Glutamatergic neuron (in vitro differentiated cells): ENCODE measurements at regions not wholly inside any gene's neighbourhood (a gene's known extent, or its start where the extent isn't known, plus 50 kb on each side); places are given as distances from the start of the nearest gene placed in this dataset.

Source experiments
- DNase-seq: peaks from one replicate; pipeline ENCODE4 v3.0.0; 2022
- H3K27ac Mint-ChIP-seq: one replicate; pipeline ENCODE4 v1.8.0; 2020; ENCODE audit warnings: mild to moderate bottlenecking, mixed read lengths, inconsistent platforms; ENCODE audit not compliant: unreplicated experiment
- H3K27me3 Mint-ChIP-seq: one replicate; pipeline ENCODE4 v1.8.0; 2020; ENCODE audit warnings: mild to moderate bottlenecking, moderate library complexity, mixed read lengths, inconsistent platforms; ENCODE audit not compliant: unreplicated experiment
- H3K36me3 Mint-ChIP-seq: one replicate; pipeline ENCODE4 v1.8.0; 2020; ENCODE audit warnings: mild to moderate bottlenecking, mixed read lengths, inconsistent platforms; ENCODE audit not compliant: unreplicated experiment
- H3K4me1 Mint-ChIP-seq: one replicate; pipeline ENCODE4 v1.8.0; 2020; ENCODE audit warnings: mild to moderate bottlenecking, low read depth, mixed read lengths, inconsistent platforms; ENCODE audit not compliant: unreplicated experiment
- H3K4me3 Mint-ChIP-seq: one replicate; pipeline ENCODE4 v1.8.0; 2020; ENCODE audit warnings: mild to moderate bottlenecking, mixed read lengths, inconsistent platforms; ENCODE audit not compliant: unreplicated experiment
- H3K9me3 Mint-ChIP-seq: one replicate; pipeline ENCODE4 v1.8.0; 2020; ENCODE audit warnings: mild to moderate bottlenecking, moderate library complexity, mixed read lengths, inconsistent platforms; ENCODE audit not compliant: unreplicated experiment
- TF ChIP-seq, protein P1 (sequence below): fragments of 200-600 bp; sonication (generic); IDR thresholded peaks from one replicate; pipeline ENCODE4 v1.5.0; 2021; ENCODE audit not compliant: partially characterized antibody, unreplicated experiment

DNA sequence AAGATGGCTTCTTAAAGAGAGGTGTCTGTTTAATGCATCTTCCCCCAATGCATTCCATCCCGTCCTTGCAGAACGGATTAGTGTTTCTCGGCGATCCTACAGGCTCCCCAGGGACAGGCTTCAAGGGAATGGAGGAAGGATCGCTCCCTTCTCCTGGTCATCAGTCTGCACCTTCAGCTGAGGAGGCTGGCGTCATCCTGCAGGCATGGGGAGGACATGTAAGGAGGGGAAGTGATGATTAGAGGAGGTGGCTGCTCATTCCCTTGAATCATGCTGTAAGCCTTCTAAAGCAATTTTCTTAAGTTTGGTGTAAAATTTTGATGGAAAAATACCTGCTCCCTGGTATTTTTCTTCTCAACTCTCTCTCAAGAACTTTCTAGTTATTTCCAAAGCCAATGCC is 603.6 kb downstream of the NPHP4 start:
- no peaks in the 10 kb centered on the region for H3K4me1 Mint-ChIP-seq
- peaks cover 16% of the 10 kb centered on the region for H3K9me3 Mint-ChIP-seq
- H3K4me3 Mint-ChIP-seq, result no peak overlapping the region
- TF ChIP-seq, protein P1, sequence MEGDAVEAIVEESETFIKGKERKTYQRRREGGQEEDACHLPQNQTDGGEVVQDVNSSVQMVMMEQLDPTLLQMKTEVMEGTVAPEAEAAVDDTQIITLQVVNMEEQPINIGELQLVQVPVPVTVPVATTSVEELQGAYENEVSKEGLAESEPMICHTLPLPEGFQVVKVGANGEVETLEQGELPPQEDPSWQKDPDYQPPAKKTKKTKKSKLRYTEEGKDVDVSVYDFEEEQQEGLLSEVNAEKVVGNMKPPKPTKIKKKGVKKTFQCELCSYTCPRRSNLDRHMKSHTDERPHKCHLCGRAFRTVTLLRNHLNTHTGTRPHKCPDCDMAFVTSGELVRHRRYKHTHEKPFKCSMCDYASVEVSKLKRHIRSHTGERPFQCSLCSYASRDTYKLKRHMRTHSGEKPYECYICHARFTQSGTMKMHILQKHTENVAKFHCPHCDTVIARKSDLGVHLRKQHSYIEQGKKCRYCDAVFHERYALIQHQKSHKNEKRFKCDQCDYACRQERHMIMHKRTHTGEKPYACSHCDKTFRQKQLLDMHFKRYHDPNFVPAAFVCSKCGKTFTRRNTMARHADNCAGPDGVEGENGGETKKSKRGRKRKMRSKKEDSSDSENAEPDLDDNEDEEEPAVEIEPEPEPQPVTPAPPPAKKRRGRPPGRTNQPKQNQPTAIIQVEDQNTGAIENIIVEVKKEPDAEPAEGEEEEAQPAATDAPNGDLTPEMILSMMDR, result no peak
- H3K27me3 Mint-ChIP-seq, result no peaks in the 10 kb centered on the region
- no peaks in the 10 kb centered on the region for H3K36me3 Mint-ChIP-seq
- H3K27ac Mint-ChIP-seq, result no peak overlapping the region
- no peak for DNase-seq

DNA sequence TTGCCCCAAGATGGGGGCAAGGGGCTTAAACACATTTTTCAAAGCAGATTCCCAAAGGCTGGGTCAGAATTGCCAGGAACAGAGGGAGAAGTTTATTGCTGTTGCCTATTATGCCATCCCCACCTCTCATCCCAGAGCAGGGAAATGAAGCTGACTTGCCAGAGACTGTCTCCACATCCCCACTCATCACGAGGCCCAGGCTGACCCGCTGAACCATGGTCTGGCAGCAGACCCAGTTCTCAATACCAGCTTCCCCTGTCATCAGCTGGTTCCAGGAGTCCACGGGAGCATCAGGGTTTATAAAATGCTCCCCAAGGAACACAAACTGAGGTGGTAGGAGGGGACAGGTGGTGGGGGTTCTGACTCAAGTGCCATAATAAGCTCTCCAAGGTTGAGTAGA is 605.9 kb downstream of the NPHP4 start:
- H3K27ac Mint-ChIP-seq, result no peak overlapping the region
- no peak for DNase-seq
- TF ChIP-seq, protein P1, result no peak
- no peak overlapping the region for H3K4me3 Mint-ChIP-seq
- H3K4me1 Mint-ChIP-seq, result no peaks in the 10 kb centered on the region
- no peaks in the 10 kb centered on the region for H3K27me3 Mint-ChIP-seq
- H3K36me3 Mint-ChIP-seq, result peaks cover 5% of the 10 kb centered on the region
- H3K9me3 Mint-ChIP-seq, result peaks cover 10% of the 10 kb centered on the region

DNA sequence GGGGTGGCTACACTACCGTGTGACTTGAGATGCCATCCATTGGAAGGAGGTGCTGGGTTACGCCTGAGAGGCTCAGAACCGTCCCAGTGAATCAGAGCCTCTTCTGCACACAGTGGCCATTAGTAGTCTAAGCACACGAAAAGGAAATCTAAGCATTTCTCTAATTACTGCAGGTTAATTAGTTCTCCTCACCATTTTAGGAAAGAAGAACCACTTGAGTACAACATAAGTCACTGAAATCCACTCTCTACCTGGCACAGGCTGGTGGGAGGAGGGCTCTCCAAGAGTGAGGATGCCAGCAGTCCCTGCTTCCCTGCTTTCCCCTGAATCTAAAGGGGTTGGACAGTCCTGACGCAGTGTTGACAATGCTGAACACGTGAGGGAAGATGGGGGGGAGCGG is 606.3 kb downstream of the NPHP4 start:
- TF ChIP-seq, protein P1, result no peak
- Mint-ChIP-seq H3K4me1 (no peaks in the 10 kb centered on the region), H3K4me3 (no peak overlapping the region), H3K27me3 (no peaks in the 10 kb centered on the region), H3K27ac (no peak overlapping the region), H3K36me3 (peaks cover 7% of the 10 kb centered on the region), H3K9me3 (peaks cover 11% of the 10 kb centered on the region)
- DNase-seq, result no peak

DNA sequence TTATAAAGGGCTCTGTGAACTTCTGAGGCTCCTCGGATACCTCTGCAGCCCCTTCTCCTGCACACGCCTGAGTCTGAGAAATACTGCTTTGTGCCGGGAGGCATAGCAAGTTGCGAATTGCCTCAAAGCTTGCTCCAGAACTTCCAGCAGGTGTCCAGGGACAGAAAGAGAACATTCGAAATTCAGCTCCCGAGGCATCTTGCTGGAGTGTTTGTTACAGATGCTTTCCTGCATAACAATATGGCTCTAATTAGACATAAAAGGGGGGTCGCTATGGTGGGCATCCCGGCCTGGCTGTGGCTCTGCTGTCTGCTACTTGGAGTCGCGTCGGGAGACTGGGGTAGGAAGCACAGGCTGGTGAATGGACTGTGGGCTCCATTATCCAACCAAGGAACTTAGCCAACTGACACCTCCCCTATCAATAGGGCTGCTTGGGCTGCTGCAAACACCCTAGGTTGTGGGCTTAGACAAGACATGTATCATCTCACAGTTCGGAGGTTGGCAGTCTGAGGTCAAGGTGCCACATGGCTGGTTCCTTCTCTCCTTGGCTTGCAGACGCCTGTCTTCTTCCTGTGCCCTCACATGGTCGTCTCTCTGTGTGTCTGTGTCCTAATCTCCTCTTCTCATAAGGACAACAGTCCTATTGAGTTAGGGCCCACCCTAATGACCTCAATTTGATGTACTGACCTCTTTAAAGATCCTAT is 607.0 kb downstream of the NPHP4 start:
- peaks cover 10% of the 10 kb centered on the region for H3K9me3 Mint-ChIP-seq
- H3K4me1 Mint-ChIP-seq, result no peaks in the 10 kb centered on the region
- peaks cover 7% of the 10 kb centered on the region for H3K36me3 Mint-ChIP-seq
- DNase-seq, result no peak
- H3K27ac Mint-ChIP-seq, result no peak overlapping the region
- no peaks in the 10 kb centered on the region for H3K27me3 Mint-ChIP-seq
- TF ChIP-seq, protein P1, result no peak
- H3K4me3 Mint-ChIP-seq, result no peak overlapping the region

DNA sequence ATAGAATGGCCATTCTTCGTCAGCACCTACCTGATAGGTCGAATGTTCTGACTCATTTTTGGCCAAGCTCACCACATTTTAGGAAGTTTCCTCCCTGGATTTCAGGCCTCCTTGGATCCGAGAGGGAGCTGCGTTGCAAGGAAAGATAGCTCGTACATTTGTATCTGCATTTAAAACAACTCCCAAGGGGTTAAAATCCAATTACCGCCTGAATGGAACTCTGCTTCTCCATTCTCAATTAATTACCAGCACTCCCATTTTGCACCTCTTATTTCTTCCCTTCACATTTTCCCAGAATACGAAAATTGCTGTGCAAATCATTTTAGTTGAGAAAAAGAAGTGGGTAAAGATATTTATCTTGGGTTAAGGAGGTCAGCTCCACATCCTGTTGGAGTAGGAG is 610.7 kb downstream of the NPHP4 start:
- H3K4me3 Mint-ChIP-seq, result no peak overlapping the region
- H3K27me3 Mint-ChIP-seq, result peaks cover 3% of the 10 kb centered on the region
- H3K27ac Mint-ChIP-seq, result peak overlapping the region; percentile 52
- H3K4me1 Mint-ChIP-seq, result no peaks in the 10 kb centered on the region
- peaks cover 7% of the 10 kb centered on the region for H3K36me3 Mint-ChIP-seq
- peaks cover 10% of the 10 kb centered on the region for H3K9me3 Mint-ChIP-seq
- TF ChIP-seq, protein P1, result no peak
- DNase-seq, result no peak
